CD14-positive monocyte (primary cell): ENCODE measurements at regions not wholly inside any gene's neighbourhood (a gene's known extent, or its start where the extent isn't known, plus 50 kb on each side); places are given as distances from the start of the nearest gene placed in this dataset.

Experiments
- DNase-seq, 3 donors: peaks; one replicate each; pipeline ENCODE4 v3.0.0-alpha.2; 2011 to 2022
- H2AFZ ChIP-seq: 2 replicates; pipeline ENCODE4 v1.6.0; 2012; ENCODE audit warnings: mild to moderate bottlenecking, low read depth, low read length, inconsistent platforms; ENCODE audit not compliant: insufficient read depth, poor library complexity, severe bottlenecking
- H3K27ac ChIP-seq, 2 donors: 1 replicate in 1 of 2; 2 replicates in 1 of 2; pipeline ENCODE4 v1.5.1; 2012 to 2013; ENCODE audit warnings: low read length in 2 of 2, control low read depth in 1 of 2, inconsistent platforms in 1 of 2, low read depth in 1 of 2, mild to moderate bottlenecking in 1 of 2
- H3K27me3 ChIP-seq, 2 donors: one replicate each; pipeline versions ENCODE4 v1.6.0 to v1.6.1; 2011 to 2013; ENCODE audit warnings: low read length in 2 of 2; ENCODE audit not compliant: control insufficient read depth in 2 of 2, insufficient read depth in 2 of 2
- H3K36me3 ChIP-seq, 2 donors: replicated peaks in 1 of 2; 1 replicate in 1 of 2; 2 replicates in 1 of 2; pipeline versions ENCODE4 v1.5.1 to v1.6.1; 2012 to 2013; ENCODE audit warnings: low read length in 2 of 2, control low read depth in 1 of 2, inconsistent platforms in 1 of 2, mild to moderate bottlenecking in 1 of 2; ENCODE audit not compliant: insufficient read depth in 2 of 2, control insufficient read depth in 1 of 2
- H3K4me1 ChIP-seq, 2 donors: 1 replicate in 1 of 2; 2 replicates in 1 of 2; pipeline versions ENCODE4 v1.5.1 to v1.6.1; 2012 to 2013; ENCODE audit warnings: low read length in 2 of 2, control low read depth in 1 of 2, inconsistent platforms in 1 of 2, mild to moderate bottlenecking in 1 of 2, moderate library complexity in 1 of 2; ENCODE audit not compliant: insufficient read depth in 2 of 2, control insufficient read depth in 1 of 2
- H3K4me2 ChIP-seq: replicated peaks from 2 replicates; pipeline ENCODE3; 2012; ENCODE audit warnings: low read length, moderate library complexity, mild to moderate bottlenecking; ENCODE audit not compliant: poor library complexity, severe bottlenecking; ENCODE audit errors: extremely low read depth
- H3K4me3 ChIP-seq, 3 experiments: fragments of 200-600 bp in 1 of 3; sonication (generic) in 1 of 3; replicated peaks in 1 of 3; 1 replicate in 2 of 3; 2 replicates in 1 of 3; pipeline ENCODE4 v1.5.1; 2011 to 2013; ENCODE audit warnings: low read length in 3 of 3, mild to moderate bottlenecking in 3 of 3, control low read depth in 2 of 3, low read depth in 2 of 3, inconsistent platforms in 1 of 3, moderate library complexity in 1 of 3
- H3K79me2 ChIP-seq: 2 replicates; pipeline ENCODE4 v1.6.0; 2012; ENCODE audit warnings: mild to moderate bottlenecking, control low read depth, inconsistent platforms, low read length, moderate library complexity; ENCODE audit not compliant: insufficient read depth
- H3K9ac ChIP-seq: 2 replicates; pipeline ENCODE4 v1.6.0; 2017; ENCODE audit warnings: low read length, mild to moderate bottlenecking; ENCODE audit not compliant: insufficient read depth, poor library complexity, severe bottlenecking
- H3K9me3 ChIP-seq, 2 donors: replicated peaks in 1 of 2; 1 replicate in 1 of 2; 2 replicates in 1 of 2; pipeline versions ENCODE4 v1.5.1 to v1.6.1; 2012 to 2013; ENCODE audit warnings: low read length in 2 of 2, control low read depth in 1 of 2; ENCODE audit not compliant: control insufficient read depth in 1 of 2, insufficient read depth in 1 of 2
- H4K20me1 ChIP-seq: 2 replicates; pipeline ENCODE4 v1.6.0; 2012; ENCODE audit warnings: mild to moderate bottlenecking, low read length, control low read depth, moderate library complexity; ENCODE audit not compliant: insufficient read depth
- H3K27ac Mint-ChIP-seq, 7 donors: one replicate each; pipeline ENCODE4 v1.8.0; 2020; ENCODE audit warnings: mild to moderate bottlenecking in 7 of 7, mixed read lengths in 7 of 7, moderate library complexity in 6 of 7, inconsistent platforms in 2 of 7
- H3K27me3 Mint-ChIP-seq, 3 donors: one replicate each; pipeline ENCODE4 v1.8.0; 2021 to 2022; ENCODE audit warnings: low read depth in 3 of 3, mild to moderate bottlenecking in 3 of 3, mixed read lengths in 3 of 3, moderate library complexity in 3 of 3, inconsistent platforms in 1 of 3
- H3K36me3 Mint-ChIP-seq, 2 donors: one replicate each; pipeline ENCODE4 v1.8.0; 2020; ENCODE audit warnings: mixed read lengths in 2 of 2, inconsistent platforms in 1 of 2, mild to moderate bottlenecking in 1 of 2
- H3K4me1 Mint-ChIP-seq: one replicate; pipeline ENCODE4 v1.8.0; 2020; ENCODE audit warnings: mild to moderate bottlenecking, mixed read lengths
- H3K4me3 Mint-ChIP-seq, 2 donors: one replicate each; pipeline ENCODE4 v1.8.0; 2020; ENCODE audit warnings: mild to moderate bottlenecking in 2 of 2, mixed read lengths in 2 of 2, moderate library complexity in 1 of 2
- H3K9me3 Mint-ChIP-seq, 7 donors: one replicate each; pipeline ENCODE4 v1.8.0; 2020 to 2022; ENCODE audit warnings: mixed read lengths in 7 of 7, mild to moderate bottlenecking in 6 of 7, moderate library complexity in 6 of 7, inconsistent platforms in 2 of 7
- WGBS: methylation state at CpG from one replicate; pipeline ENCODE4 v1.1.5; 2013; ENCODE audit warnings: missing lambda C conversion rate; ENCODE audit not compliant: insufficient coverage; 5-methylcytosine and 5-hydroxymethylcytosine counted together
- intact Hi-C, 2 donors: fragments of 100-400 bp; cut with micrococcal nuclease; formaldehyde crosslinking; loops; one replicate each; pipeline versions ENCODE4 v1.15.0 to v1.15.1; 2023
- TF ChIP-seq, protein P1 (sequence below): fragments of 200-600 bp; IDR thresholded peaks from one replicate; pipeline ENCODE4 v1.8.0; 2022; ENCODE audit warnings: antibody characterized with exemption, mild to moderate bottlenecking

DNA sequence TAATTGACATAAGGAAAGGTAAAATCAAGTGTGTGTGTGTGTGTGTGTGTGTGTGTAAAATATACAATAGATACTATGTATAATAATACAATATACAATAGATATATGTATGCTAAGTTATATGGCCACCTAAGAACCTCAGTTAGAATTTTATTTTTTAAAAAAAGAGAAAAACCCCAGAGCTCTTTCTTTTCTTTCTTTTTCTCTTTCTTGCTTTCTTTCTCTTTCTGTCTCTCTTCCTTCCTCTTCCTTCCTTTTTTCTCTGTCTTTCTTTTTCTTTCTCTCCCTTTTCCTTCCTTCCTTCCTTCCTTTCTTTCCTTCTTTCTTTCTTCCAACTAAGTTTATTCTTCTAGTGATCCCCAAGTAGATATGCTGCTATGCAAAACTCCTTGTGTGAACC is 64.6 kb upstream of the FN1 start:
- no peak overlapping the region for H3K9ac ChIP-seq
- H3K79me2 ChIP-seq: no peaks in the 10 kb centered on the region
- H3K9me3 Mint-ChIP-seq: peaks cover 3 to 6% (median 5%) of the 10 kb centered on the region in 7 donors
- H3K4me1 Mint-ChIP-seq: peaks cover 14% of the 10 kb centered on the region
- no peaks in the 10 kb centered on the region for H3K36me3 Mint-ChIP-seq
- H3K27me3 ChIP-seq: no peaks in the 10 kb centered on the region
- H2AFZ ChIP-seq: no peak overlapping the region
- no peak overlapping the region for H3K4me3 ChIP-seq
- no peaks in the 10 kb centered on the region for H4K20me1 ChIP-seq
- H3K9me3 ChIP-seq: no peaks in the 10 kb centered on the region
- intact Hi-C loops: no loop called here
- H3K4me3 Mint-ChIP-seq: no peak overlapping the region
- peak overlapping the region in 1 of 7 donors; percentile 9 for H3K27ac Mint-ChIP-seq
- peaks cover 14 to 24% of the 10 kb centered on the region in 2 donors for H3K4me1 ChIP-seq
- TF ChIP-seq, protein P1, sequence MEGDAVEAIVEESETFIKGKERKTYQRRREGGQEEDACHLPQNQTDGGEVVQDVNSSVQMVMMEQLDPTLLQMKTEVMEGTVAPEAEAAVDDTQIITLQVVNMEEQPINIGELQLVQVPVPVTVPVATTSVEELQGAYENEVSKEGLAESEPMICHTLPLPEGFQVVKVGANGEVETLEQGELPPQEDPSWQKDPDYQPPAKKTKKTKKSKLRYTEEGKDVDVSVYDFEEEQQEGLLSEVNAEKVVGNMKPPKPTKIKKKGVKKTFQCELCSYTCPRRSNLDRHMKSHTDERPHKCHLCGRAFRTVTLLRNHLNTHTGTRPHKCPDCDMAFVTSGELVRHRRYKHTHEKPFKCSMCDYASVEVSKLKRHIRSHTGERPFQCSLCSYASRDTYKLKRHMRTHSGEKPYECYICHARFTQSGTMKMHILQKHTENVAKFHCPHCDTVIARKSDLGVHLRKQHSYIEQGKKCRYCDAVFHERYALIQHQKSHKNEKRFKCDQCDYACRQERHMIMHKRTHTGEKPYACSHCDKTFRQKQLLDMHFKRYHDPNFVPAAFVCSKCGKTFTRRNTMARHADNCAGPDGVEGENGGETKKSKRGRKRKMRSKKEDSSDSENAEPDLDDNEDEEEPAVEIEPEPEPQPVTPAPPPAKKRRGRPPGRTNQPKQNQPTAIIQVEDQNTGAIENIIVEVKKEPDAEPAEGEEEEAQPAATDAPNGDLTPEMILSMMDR: no peak
- no peak for DNase-seq
- H3K36me3 ChIP-seq: no peaks in the 10 kb centered on the region
- no peak overlapping the region for H3K27ac ChIP-seq
- H3K4me2 ChIP-seq: no peak overlapping the region
- H3K27me3 Mint-ChIP-seq: peaks cover 0 to 2% (median 1%) of the 10 kb centered on the region in 3 donors

DNA sequence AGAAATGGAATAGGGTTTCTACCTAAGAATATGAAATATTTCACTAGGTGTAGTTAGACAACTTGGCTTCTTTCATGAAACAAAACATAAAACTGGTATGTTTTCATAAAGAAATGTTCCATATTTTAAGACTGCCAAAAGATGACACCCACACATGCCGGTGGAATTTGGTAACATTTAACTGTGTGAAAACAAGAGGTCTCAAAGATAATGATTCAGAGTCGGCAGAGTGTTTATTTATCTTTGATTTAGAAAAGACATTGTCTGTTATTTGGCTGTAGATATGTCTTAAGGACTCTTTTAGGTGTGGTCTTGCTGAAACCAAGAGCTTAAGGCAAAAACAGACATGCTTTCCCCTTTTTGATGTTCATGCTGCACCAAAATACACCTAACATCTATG is 63.5 kb upstream of the FN1 start:
- peaks cover 3 to 15% of the 10 kb centered on the region in 2 donors for H3K4me1 ChIP-seq
- H3K27ac ChIP-seq: no peak overlapping the region
- no peak overlapping the region for H3K9ac ChIP-seq
- H3K4me3 ChIP-seq: no peak overlapping the region
- H3K36me3 Mint-ChIP-seq: no peaks in the 10 kb centered on the region
- WGBS: 92% methylated on average over 2 of the region's 2 CpGs
- H2AFZ ChIP-seq: no peak overlapping the region
- no peak overlapping the region for H3K4me2 ChIP-seq
- no peaks in the 10 kb centered on the region for H3K79me2 ChIP-seq
- H4K20me1 ChIP-seq: no peaks in the 10 kb centered on the region
- peaks cover 4% of the 10 kb centered on the region for H3K4me1 Mint-ChIP-seq
- H3K36me3 ChIP-seq: no peaks in the 10 kb centered on the region
- DNase-seq: no peak
- TF ChIP-seq, protein P1: no peak
- intact Hi-C loops: no loop called here
- H3K9me3 ChIP-seq: no peaks in the 10 kb centered on the region
- H3K27me3 Mint-ChIP-seq: peaks cover 0 to 5% (median 3%) of the 10 kb centered on the region in 3 donors
- no peak overlapping the region for H3K27ac Mint-ChIP-seq
- no peak overlapping the region for H3K4me3 Mint-ChIP-seq
- peaks cover 3 to 6% (median 5%) of the 10 kb centered on the region in 7 donors for H3K9me3 Mint-ChIP-seq
- no peaks in the 10 kb centered on the region for H3K27me3 ChIP-seq
